GM23338 (cell line): ENCODE measurements at regions not wholly inside any gene's neighbourhood (a gene's known extent, or its start where the extent isn't known, plus 50 kb on each side); places are given as distances from the start of the nearest gene placed in this dataset.

Experiments used
- ATAC-seq: fragments of 200-7000 bp; cut with Tn5 transposase; 3 replicates; pipeline ENCODE4 v1.9.1; 2020
- DNase-seq: peaks from one replicate; pipeline ENCODE4 v3.0.0-alpha.2; 2015; ENCODE audit warnings: low spot score
- H2AFZ ChIP-seq: fragments of 200-600 bp; sonication (generic); 2 replicates; pipeline ENCODE4 v1.8.0; 2016; ENCODE audit warnings: antibody characterized with exemption, mild to moderate bottlenecking, moderate library complexity
- H3F3A ChIP-seq: fragments of 200-600 bp; sonication (generic); replicated peaks from 2 replicates; pipeline ENCODE4 v1.8.0; 2017; ENCODE audit warnings: antibody characterized with exemption, mixed run types, low read depth
- H3K27ac ChIP-seq: fragments of 200-600 bp; sonication (generic); 2 replicates; pipeline ENCODE4 v1.6.1; 2016; ENCODE audit warnings: low read depth
- H3K27me3 ChIP-seq: fragments of 200-600 bp; sonication (generic); 2 replicates; pipeline ENCODE4 v1.8.0; 2016; ENCODE audit warnings: mild to moderate bottlenecking, mixed run types, moderate library complexity; ENCODE audit not compliant: insufficient read depth
- H3K36me3 ChIP-seq: fragments of 200-600 bp; sonication (generic); 2 replicates; pipeline ENCODE4 v1.8.0; 2016; ENCODE audit warnings: mild to moderate bottlenecking; ENCODE audit not compliant: insufficient read depth
- H3K4me1 ChIP-seq: fragments of 200-600 bp; sonication (generic); 2 replicates; pipeline ENCODE4 v1.8.0; 2016; ENCODE audit warnings: mild to moderate bottlenecking, moderate library complexity; ENCODE audit not compliant: insufficient read depth
- H3K4me2 ChIP-seq: fragments of 200-600 bp; sonication (generic); 2 replicates; pipeline ENCODE4 v1.7.1; 2017; ENCODE audit warnings: mixed run types
- H3K4me3 ChIP-seq: fragments of 200-600 bp; sonication (generic); 2 replicates; pipeline ENCODE4 v1.6.1; 2016; ENCODE audit warnings: mixed run types
- H3K79me2 ChIP-seq: fragments of 200-600 bp; sonication (generic); replicated peaks from 2 replicates; pipeline ENCODE4 v1.8.0; 2017; ENCODE audit warnings: mild to moderate bottlenecking; ENCODE audit not compliant: insufficient read depth
- H3K9me2 ChIP-seq: fragments of 200-600 bp; sonication (generic); 2 replicates; pipeline ENCODE4 v1.8.0; 2017; ENCODE audit not compliant: insufficient read depth
- H4K20me1 ChIP-seq: fragments of 200-600 bp; sonication (generic); replicated peaks from 2 replicates; pipeline ENCODE4 v1.8.0; 2017; ENCODE audit warnings: mild to moderate bottlenecking; ENCODE audit not compliant: insufficient read depth
- H3K27ac Mint-ChIP-seq: 2 replicates; pipeline ENCODE4 v1.8.0; 2020; ENCODE audit warnings: inconsistent platforms, mild to moderate bottlenecking, moderate library complexity, mixed read lengths
- H3K27me3 Mint-ChIP-seq: 3 replicates; pipeline ENCODE4 v1.8.0; 2022; ENCODE audit warnings: low read depth, mild to moderate bottlenecking, moderate library complexity, mixed read lengths, inconsistent platforms; ENCODE audit not compliant: insufficient read depth, poor library complexity
- H3K36me3 Mint-ChIP-seq: 3 replicates; pipeline ENCODE4 v1.8.0; 2021; ENCODE audit warnings: low read depth, mild to moderate bottlenecking, inconsistent platforms, moderate library complexity, mixed read lengths
- H3K4me1 Mint-ChIP-seq: 3 replicates; pipeline ENCODE4 v1.8.0; 2020; ENCODE audit warnings: mild to moderate bottlenecking, inconsistent platforms, mixed read lengths
- H3K4me3 Mint-ChIP-seq: 3 replicates; pipeline ENCODE4 v1.8.0; 2021; ENCODE audit warnings: moderate library complexity, mild to moderate bottlenecking, inconsistent platforms, mixed read lengths
- H3K9me3 Mint-ChIP-seq: 3 replicates; pipeline ENCODE4 v1.8.0; 2020; ENCODE audit warnings: moderate library complexity, mild to moderate bottlenecking, inconsistent platforms, mixed read lengths
- CREB1 ChIP-seq: fragments of 250-450 bp; sonication (Bioruptor Pico); IDR thresholded peaks from 2 replicates; pipeline ENCODE4 v1.5.0; 2020; ENCODE audit warnings: low read depth, mild to moderate bottlenecking, moderate library complexity
- CTCF ChIP-seq, 2 experiments: fragments of 200-600 bp in 1 of 2; sonication (generic) in 1 of 2; conservative IDR thresholded peaks; 2 replicates each; pipeline versions ENCODE4 v1.5.1 to v1.6.1; 2016 to 2017; ENCODE audit warnings: antibody characterized with exemption in 2 of 2, low read depth in 2 of 2, mild to moderate bottlenecking in 2 of 2, moderate library complexity in 1 of 2
- ETS1 ChIP-seq: IDR thresholded peaks from 2 replicates; pipeline ENCODE4 v1.6.1; 2016; ENCODE audit warnings: antibody characterized with exemption
- EZH2 ChIP-seq: fragments of 200-600 bp; sonication (generic); IDR thresholded peaks from one replicate; pipeline ENCODE4 v1.8.0; 2017; ENCODE audit warnings: antibody characterized with exemption, mild to moderate bottlenecking, low read depth; ENCODE audit not compliant: unreplicated experiment
- EZH2phosphoT487 ChIP-seq: fragments of 200-600 bp; sonication (generic); IDR thresholded peaks from one replicate; pipeline ENCODE4 v1.8.1; 2018; ENCODE audit warnings: antibody characterized with exemption; ENCODE audit not compliant: unreplicated experiment
- JUNB ChIP-seq: IDR thresholded peaks from one replicate; pipeline ENCODE4 v1.6.1; 2016; ENCODE audit warnings: antibody characterized with exemption; ENCODE audit not compliant: unreplicated experiment
- NANOG ChIP-seq: IDR thresholded peaks from 2 replicates; pipeline ENCODE4 v1.6.1; 2016; ENCODE audit warnings: antibody characterized with exemption, borderline replicate concordance
- POLR2AphosphoS5 ChIP-seq: IDR thresholded peaks from 2 replicates; pipeline ENCODE4 v1.6.1; 2016; ENCODE audit warnings: antibody characterized with exemption, low read depth
- REST ChIP-seq: IDR thresholded peaks from one replicate; pipeline ENCODE4 v1.6.1; 2018; ENCODE audit warnings: antibody characterized with exemption; ENCODE audit not compliant: unreplicated experiment
- STAT1 ChIP-seq: IDR thresholded peaks from one replicate; pipeline ENCODE4 v1.6.1; 2016; ENCODE audit warnings: antibody characterized with exemption; ENCODE audit not compliant: unreplicated experiment
- ZNF114 ChIP-seq: fragments of 250-450 bp; sonication (Bioruptor Pico); IDR thresholded peaks from 2 replicates; pipeline ENCODE4 v1.5.0; 2020; ENCODE audit warnings: mild to moderate bottlenecking, moderate library complexity
- ZNF331 ChIP-seq: fragments of 250-450 bp; sonication (Bioruptor Pico); IDR thresholded peaks from 2 replicates; pipeline ENCODE4 v1.5.0; 2020; ENCODE audit warnings: low read depth, mild to moderate bottlenecking, moderate library complexity
- TF ChIP-seq, protein P1 (sequence below): fragments of 250-450 bp; sonication (Bioruptor Pico); IDR thresholded peaks from 2 replicates; pipeline ENCODE4 v1.5.0; 2020; ENCODE audit warnings: mild to moderate bottlenecking, moderate library complexity

- H3K4me1 Mint-ChIP-seq: peaks cover 10% of the 10 kb centered on the region
- no peak overlapping the region for H3K4me3 Mint-ChIP-seq
- Histone ChIP-seq H4K20me1 (no peaks in the 10 kb centered on the region), H3K4me2 (no peak overlapping the region), H3K9me2 (0 out of 2 replicates have a peak, but pooled peaks cover 7% of the 10 kb centered on the region), H3K27me3 (no peaks in the 10 kb centered on the region), H3K4me3 (no peak overlapping the region), H3K79me2 (no peaks in the 10 kb centered on the region), H3K27ac (no peak overlapping the region), H3K4me1 (no peaks in the 10 kb centered on the region), H3F3A (no peaks in the 10 kb centered on the region), H3K36me3 (no peaks in the 10 kb centered on the region), H2AFZ (no peak overlapping the region)
- ATAC-seq (no peak), DNase-seq (no peak)
- no peak overlapping the region for H3K27ac Mint-ChIP-seq
- TF ChIP-seq POLR2AphosphoS5 (no peak), ZNF114 (CRISPR knock-in tag) (no peak), NANOG (no peak), JUNB (no peak), REST (no peak), CREB1 (CRISPR knock-in tag) (no peak), EZH2 (no peak), STAT1 (no peak), CTCF (conservative IDR thresholded peaks at IDR 0.05; ENCODE audit: low read depth in 2 of 2) (no peak), ZNF331 (CRISPR knock-in tag) (no peak), ETS1 (no peak), EZH2phosphoT487 (no peak)
- TF ChIP-seq, protein P1, sequence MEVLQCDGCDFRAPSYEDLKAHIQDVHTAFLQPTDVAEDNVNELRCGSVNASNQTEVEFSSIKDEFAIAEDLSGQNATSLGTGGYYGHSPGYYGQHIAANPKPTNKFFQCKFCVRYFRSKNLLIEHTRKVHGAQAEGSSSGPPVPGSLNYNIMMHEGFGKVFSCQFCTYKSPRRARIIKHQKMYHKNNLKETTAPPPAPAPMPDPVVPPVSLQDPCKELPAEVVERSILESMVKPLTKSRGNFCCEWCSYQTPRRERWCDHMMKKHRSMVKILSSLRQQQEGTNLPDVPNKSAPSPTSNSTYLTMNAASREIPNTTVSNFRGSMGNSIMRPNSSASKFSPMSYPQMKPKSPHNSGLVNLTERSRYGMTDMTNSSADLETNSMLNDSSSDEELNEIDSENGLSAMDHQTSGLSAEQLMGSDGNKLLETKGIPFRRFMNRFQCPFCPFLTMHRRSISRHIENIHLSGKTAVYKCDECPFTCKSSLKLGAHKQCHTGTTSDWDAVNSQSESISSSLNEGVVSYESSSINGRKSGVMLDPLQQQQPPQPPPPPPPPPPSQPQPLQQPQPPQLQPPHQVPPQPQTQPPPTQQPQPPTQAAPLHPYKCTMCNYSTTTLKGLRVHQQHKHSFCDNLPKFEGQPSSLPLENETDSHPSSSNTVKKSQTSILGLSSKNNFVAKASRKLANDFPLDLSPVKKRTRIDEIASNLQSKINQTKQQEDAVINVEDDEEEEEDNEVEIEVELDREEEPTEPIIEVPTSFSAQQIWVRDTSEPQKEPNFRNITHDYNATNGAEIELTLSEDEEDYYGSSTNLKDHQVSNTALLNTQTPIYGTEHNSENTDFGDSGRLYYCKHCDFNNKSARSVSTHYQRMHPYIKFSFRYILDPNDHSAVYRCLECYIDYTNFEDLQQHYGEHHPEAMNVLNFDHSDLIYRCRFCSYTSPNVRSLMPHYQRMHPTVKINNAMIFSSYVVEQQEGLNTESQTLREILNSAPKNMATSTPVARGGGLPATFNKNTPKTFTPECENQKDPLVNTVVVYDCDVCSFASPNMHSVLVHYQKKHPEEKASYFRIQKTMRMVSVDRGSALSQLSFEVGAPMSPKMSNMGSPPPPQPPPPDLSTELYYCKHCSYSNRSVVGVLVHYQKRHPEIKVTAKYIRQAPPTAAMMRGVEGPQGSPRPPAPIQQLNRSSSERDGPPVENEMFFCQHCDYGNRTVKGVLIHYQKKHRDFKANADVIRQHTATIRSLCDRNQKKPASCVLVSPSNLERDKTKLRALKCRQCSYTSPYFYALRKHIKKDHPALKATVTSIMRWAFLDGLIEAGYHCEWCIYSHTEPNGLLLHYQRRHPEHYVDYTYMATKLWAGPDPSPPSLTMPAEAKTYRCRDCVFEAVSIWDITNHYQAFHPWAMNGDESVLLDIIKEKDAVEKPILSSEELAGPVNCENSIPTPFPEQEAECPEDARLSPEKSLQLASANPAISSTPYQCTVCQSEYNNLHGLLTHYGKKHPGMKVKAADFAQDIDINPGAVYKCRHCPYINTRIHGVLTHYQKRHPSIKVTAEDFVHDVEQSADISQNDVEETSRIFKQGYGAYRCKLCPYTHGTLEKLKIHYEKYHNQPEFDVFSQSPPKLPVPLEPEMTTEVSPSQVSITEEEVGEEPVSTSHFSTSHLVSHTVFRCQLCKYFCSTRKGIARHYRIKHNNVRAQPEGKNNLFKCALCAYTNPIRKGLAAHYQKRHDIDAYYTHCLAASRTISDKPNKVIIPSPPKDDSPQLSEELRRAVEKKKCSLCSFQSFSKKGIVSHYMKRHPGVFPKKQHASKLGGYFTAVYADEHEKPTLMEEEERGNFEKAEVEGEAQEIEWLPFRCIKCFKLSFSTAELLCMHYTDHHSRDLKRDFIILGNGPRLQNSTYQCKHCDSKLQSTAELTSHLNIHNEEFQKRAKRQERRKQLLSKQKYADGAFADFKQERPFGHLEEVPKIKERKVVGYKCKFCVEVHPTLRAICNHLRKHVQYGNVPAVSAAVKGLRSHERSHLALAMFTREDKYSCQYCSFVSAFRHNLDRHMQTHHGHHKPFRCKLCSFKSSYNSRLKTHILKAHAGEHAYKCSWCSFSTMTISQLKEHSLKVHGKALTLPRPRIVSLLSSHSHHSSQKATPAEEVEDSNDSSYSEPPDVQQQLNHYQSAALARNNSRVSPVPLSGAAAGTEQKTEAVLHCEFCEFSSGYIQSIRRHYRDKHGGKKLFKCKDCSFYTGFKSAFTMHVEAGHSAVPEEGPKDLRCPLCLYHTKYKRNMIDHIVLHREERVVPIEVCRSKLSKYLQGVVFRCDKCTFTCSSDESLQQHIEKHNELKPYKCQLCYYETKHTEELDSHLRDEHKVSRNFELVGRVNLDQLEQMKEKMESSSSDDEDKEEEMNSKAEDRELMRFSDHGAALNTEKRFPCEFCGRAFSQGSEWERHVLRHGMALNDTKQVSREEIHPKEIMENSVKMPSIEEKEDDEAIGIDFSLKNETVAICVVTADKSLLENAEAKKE (CRISPR knock-in tag): no peak
- H3K27me3 Mint-ChIP-seq: no peaks in the 10 kb centered on the region
- peaks cover 1% of the 10 kb centered on the region; the same call in 1 of the 3 replicates for H3K9me3 Mint-ChIP-seq
- H3K36me3 Mint-ChIP-seq: no peaks in the 10 kb centered on the region
These were observed 172.7 kb downstream of the SCP2D1 start for GRCh38 chr20:18986146-18986830.
